ENCODE measurements at regions not wholly inside any gene's neighbourhood (a gene's known extent, or its start where the extent isn't known, plus 50 kb on each side); places are given as distances from the start of the nearest gene placed in this dataset.
"Not testable (repeated sequence)": the region's sequence is repeated elsewhere in the genome, so short reads cannot be mapped to it uniquely, and the experiment has no call there.

DNA sequence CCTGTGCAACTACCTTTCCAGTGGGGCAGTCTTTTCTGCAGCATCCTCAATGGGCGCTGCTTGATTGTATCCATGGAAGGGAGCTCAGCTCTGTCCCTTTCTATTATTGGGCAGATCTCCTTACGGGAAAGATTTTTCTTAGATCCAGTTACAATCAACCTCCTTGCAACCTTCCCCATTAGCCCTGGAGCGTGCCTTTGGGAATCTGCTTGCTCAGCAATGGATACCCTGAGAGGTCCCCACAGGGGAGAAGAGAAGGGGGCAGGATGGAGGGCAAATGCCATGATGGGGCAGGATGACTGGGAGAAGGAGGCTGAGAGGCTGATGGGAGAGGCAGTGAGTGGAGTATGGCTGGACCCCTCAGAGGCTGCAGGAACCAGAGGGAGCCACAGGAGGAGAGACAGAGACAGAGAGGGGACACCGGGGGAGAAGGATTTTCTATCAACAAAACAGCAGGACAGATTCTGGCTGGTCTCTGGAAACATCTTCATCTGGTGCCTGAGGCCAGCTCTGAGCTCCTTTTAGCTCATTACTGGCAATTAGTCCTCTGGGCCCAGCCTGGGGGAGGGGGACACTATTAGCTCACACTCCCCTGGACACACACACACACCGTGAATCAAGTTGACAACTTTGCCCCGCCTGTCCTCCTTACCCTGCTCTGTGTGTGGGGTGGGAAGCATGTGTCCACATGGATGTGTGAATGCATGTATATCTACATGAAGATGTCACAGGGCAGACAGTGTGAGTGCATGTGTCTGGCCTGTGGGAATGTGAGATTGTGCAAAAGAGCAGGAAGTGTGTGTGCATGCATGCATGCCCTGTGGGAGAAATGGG, 80.8 kb upstream of the PAX2 start:
- DNase-seq: no peak

- DNase-seq: not testable (repeated sequence)
Observed at GRCh38 chr10:100666634-100667033, 78.7 kb upstream of the PAX2 start.

- no peak for DNase-seq
Observed at GRCh38 chr10:100669616-100670015, 75.8 kb upstream of the PAX2 start.

- DNase-seq: no peak
Observed at GRCh38 chr10:100670368-100670767, 75.0 kb upstream of the PAX2 start.

DNA sequence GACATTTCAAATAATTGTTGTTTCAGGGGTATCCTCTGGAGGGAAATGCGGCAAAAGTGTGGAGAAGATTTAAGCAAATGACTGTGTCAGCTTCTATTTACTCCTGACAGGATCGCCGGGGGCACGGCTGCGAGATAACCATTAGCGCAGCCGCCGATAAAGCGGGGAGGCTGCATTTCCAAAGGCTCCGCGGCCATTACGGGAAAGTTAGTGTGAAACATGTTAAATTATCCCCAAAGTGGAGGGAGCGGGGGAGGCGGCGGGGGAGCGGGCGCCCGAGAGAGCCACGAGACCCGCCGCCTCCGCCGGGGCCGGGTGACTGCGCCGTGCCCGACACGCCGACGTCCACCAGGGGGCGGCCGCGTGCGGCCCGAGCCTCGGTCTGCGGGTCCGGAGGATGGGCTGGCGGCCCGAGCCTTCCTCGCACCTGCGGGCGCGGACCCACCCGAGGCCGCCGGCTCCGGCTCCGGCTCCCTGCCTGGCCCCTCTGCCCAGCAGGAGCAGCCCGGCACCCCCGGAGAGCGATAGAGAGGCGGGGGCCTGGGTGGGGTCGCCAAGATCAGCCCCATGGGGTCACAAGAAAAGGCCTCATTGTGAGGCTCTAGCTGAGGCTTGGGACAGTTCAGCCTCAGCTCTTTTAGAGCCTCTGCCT, 74.4 kb upstream of the PAX2 start:
- DNase-seq: no peak

DNA sequence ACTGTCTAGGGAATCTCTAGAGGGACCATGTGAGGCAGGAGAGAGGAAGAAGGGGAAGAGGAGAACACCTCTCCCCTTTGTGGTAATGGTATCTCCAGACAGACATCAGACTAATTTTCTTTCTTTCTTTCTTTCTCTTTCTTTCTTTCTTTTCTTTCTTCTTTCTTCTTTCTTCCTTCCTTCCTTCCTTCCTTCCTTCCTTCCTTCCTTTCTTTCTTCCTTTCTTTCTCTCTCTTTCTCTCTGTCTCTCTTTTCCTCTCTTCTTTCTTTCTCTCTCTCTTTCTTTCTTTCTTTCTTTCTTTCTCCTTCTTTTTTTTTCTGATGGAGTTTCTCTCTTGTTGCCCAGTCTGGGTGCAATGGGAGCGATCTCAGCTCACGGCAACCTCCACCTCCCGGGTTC, 73.2 kb upstream of the PAX2 start:
- DNase-seq: no peak

- no peak for DNase-seq
Observed at GRCh38 chr10:100677290-100677945, 68.0 kb upstream of the PAX2 start.

DNA sequence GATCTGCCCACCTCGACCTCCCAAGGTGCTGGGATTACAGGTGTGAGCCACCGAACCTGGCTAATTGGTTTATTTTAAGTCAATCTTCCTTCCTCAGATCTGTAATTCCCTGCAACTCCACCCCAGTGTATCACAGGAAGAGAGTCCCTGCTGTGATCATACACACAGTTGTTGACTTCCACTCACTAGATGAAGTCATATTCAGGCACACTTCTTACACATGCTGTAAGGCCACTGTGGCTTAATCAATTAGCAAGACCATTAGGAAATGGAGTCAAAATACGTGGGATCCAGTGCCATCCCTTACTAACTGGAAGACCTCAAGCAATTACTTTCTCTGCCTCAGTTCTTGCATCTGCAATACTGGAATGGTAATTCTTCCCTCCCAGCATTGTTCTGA, 66.1 kb upstream of the PAX2 start:
- DNase-seq: no peak

- no peak for DNase-seq
Observed at GRCh38 chr10:100683004-100683403, 62.4 kb upstream of the PAX2 start.

GRCh38 chr10:100683545-100684300, 61.7 kb upstream of the PAX2 start:
- no peak for DNase-seq

DNA sequence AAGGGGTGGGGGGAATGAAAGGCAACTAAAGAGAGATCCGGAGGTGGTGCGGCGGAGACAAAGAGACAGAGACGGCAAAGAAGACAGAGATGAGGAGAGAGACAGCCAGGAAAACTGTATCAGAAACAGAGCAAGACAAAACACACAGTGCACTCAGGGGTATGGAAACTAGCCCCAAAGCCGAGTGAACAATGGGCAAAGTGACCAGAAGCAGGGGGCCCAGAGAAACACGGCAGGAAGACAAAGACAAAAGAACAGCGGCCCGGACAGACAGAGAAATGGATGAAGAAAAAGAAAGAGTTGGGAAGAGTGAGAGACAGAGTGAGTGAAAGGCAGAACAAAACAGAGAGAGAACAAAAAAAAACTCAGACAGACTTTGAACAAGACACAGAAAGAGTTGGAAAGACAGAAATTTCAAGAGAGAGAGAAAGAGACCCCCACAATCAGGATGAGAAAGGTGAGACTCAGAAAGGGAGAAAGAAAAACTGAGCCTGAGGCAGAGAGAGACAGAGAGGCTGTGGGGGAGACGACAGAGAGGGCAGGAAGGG, 60.6 kb upstream of the PAX2 start:
- DNase-seq: no peak

DNA sequence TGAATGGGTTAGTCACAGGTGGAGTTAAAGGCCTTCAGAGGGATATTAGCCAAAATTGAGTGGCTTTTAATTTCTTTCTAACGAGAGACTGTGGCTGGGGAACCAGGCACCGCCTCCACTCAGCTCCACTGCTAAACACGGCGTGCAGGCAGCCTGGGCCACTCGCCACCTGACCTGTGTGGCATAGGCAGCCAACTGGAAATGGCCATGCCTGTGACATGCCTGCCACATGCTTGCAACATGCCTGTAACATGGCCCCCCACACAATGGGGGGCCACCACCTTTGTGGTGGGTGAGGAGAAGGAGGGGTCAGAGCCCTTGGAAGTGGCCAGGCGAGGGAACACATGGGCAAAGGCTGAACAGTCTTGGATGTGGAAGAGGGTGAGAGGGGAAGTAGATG, 60.1 kb upstream of the PAX2 start:
- no peak for DNase-seq

DNA sequence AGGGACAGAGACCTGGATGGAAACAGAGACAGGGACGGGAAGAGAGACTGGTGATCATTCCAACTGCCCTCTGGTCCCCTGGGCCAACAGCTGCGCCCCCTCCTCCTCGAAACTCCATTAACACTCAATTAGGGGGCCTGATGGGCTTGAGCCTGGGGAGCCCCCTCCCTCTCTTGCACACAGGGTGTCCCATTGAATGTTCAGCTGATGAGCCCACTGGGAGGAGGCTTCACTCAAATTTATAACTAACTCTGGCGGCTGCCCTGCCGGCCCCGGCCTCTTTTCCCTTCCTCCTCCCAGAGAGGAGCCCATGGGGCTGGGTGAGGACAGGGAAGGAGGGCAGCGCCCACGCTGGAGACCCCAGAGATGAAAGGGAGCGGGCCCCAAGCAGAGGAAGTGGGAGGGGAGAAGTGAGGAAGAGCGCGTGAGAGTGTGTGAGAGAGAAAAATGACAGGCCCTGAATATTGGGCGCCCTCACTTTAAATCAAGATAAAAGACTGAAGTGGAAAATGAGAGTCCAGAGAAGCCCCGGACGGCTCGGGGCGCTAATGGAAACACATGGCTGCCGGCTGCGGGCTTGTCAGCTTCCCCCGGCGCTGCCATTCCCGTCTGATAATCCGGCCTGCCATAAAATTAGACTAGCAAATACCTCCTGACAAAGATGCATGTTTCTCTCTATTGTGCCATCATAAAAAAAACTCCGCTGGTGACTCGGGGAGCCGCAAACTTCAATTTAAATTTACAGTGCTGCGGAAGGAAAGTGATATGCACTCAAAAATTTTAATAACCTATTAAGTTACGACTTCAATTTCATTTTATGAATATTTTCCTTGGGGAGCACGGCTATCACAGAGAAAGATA, 58.0 kb upstream of the PAX2 start:
- no peak for DNase-seq

- DNase-seq: no peak
Observed at GRCh38 chr10:100688201-100688600, 57.2 kb upstream of the PAX2 start.

- no peak for DNase-seq
Observed at GRCh38 chr10:100693821-100694220, 51.6 kb upstream of the PAX2 start.
